GM12878 (cell line): ENCODE measurements at regions not wholly inside any gene's neighbourhood (a gene's known extent, or its start where the extent isn't known, plus 50 kb on each side); places are given as distances from the start of the nearest gene placed in this dataset.
A peak's percentile ranks its signal among the peaks of the same experiment; 100 is the strongest.

Source experiments
- ATF3 ChIP-seq: IDR thresholded peaks from 2 replicates; pipeline ENCODE4 v1.6.1; 2011; ENCODE audit warnings: low read depth, mild to moderate bottlenecking, low read length, moderate library complexity, borderline replicate concordance; ENCODE audit errors: extremely low read depth
- CHD2 ChIP-seq: IDR thresholded peaks from 2 replicates; pipeline ENCODE4 v1.6.1; 2011; ENCODE audit warnings: low read depth, low read length, improper control_type of control experiment, borderline replicate concordance
- E2F8 ChIP-seq: fragments of 450-650 bp; IDR thresholded peaks from 2 replicates; pipeline ENCODE4 v1.6.1; 2018; ENCODE audit warnings: mild to moderate bottlenecking, low read depth, moderate library complexity; ENCODE audit not compliant: partially characterized antibody
- E4F1 ChIP-seq: fragments of 450-650 bp; IDR thresholded peaks from 2 replicates; pipeline ENCODE4 v1.6.1; 2018; ENCODE audit warnings: borderline replicate concordance, mild to moderate bottlenecking; ENCODE audit not compliant: partially characterized antibody
- EED ChIP-seq: sonication (generic); IDR thresholded peaks from 2 replicates; pipeline ENCODE4 v1.6.1; 2016; ENCODE audit warnings: antibody characterized with exemption, low read depth
- ETV6 ChIP-seq, 2 experiments: fragments of 450-650 bp in 1 of 2; IDR thresholded peaks in 1 of 2; conservative IDR thresholded peaks in 1 of 2; 2 replicates each; pipeline ENCODE4 v1.6.1; 2014; ENCODE audit warnings: antibody characterized with exemption in 1 of 2, borderline replicate concordance in 1 of 2, low read depth in 1 of 2, mild to moderate bottlenecking in 1 of 2, moderate library complexity in 1 of 2
- GABPA ChIP-seq: IDR thresholded peaks from 2 replicates; pipeline ENCODE4 v1.6.1; 2014; ENCODE audit warnings: antibody characterized with exemption, low read depth, mild to moderate bottlenecking, inconsistent platforms
- GATAD2B ChIP-seq: fragments of 450-650 bp; conservative IDR thresholded peaks from 2 replicates; pipeline ENCODE4 v1.6.1; 2017; ENCODE audit warnings: low read depth, mild to moderate bottlenecking, moderate library complexity
- JUNB ChIP-seq: IDR thresholded peaks from 2 replicates; pipeline ENCODE4 v1.6.1; 2016; ENCODE audit warnings: antibody characterized with exemption, mild to moderate bottlenecking
- JUND ChIP-seq: IDR thresholded peaks from 2 replicates; pipeline ENCODE4 v1.6.1; 2012; ENCODE audit warnings: low read depth, mild to moderate bottlenecking, low read length, improper control_type of control experiment, moderate library complexity
- MEF2B ChIP-seq: fragments of 450-650 bp; IDR thresholded peaks from 2 replicates; pipeline ENCODE4 v1.6.1; 2018; ENCODE audit warnings: mild to moderate bottlenecking, moderate library complexity; ENCODE audit not compliant: partially characterized antibody, poor library complexity, severe bottlenecking
- MTA2 ChIP-seq: fragments of 450-650 bp; IDR thresholded peaks from 2 replicates; pipeline ENCODE4 v1.6.1; 2016; ENCODE audit warnings: low read depth, mild to moderate bottlenecking, moderate library complexity
- MXI1 ChIP-seq: fragments of 150-350 bp; IDR thresholded peaks from 2 replicates; pipeline ENCODE4 v1.6.1; 2011; ENCODE audit warnings: low read depth, mild to moderate bottlenecking, inconsistent platforms, low read length, improper control_type of control experiment
- NKRF ChIP-seq: fragments of 450-650 bp; conservative IDR thresholded peaks from 2 replicates; pipeline ENCODE4 v1.6.1; 2017; ENCODE audit warnings: mild to moderate bottlenecking, moderate library complexity
- RELA ChIP-seq: fragments of 450-650 bp; IDR thresholded peaks from 2 replicates; pipeline ENCODE4 v1.8.0; 2014; ENCODE audit warnings: borderline replicate concordance; ENCODE audit not compliant: partially characterized antibody
- REST ChIP-seq: IDR thresholded peaks from 2 replicates; pipeline ENCODE4 v1.6.1; 2012; ENCODE audit warnings: mild to moderate bottlenecking, low read depth, low read length
- SMARCA5 ChIP-seq: fragments of 450-650 bp; IDR thresholded peaks from 2 replicates; pipeline ENCODE4 v1.6.1; 2017; ENCODE audit warnings: mild to moderate bottlenecking
- SPI1 ChIP-seq: IDR thresholded peaks from 2 replicates; pipeline ENCODE4 v1.6.1; 2011; ENCODE audit warnings: low read depth, mild to moderate bottlenecking, low read length, moderate library complexity, borderline replicate concordance; ENCODE audit not compliant: insufficient read depth
- TCF7 ChIP-seq: IDR thresholded peaks from 2 replicates; pipeline ENCODE4 v1.6.1; 2014; ENCODE audit warnings: antibody characterized with exemption, borderline replicate concordance

GRCh38 chr15:96042734-96043224 lies 287.7 kb upstream of the NR2F2 start (continued):
- TF ChIP-seq E4F1, result no peak
- peak; percentile 36; the same call in 1 of the 2 replicates for TF ChIP-seq GATAD2B
- no peak for TF ChIP-seq GABPA
- no peak for TF ChIP-seq SMARCA5
- TF ChIP-seq MXI1, result no peak
- no peak for TF ChIP-seq RELA
- TF ChIP-seq CHD2, result no peak
- TF ChIP-seq TCF7, result no peak
- peak; percentile 30; the same call in 1 of the 2 replicates for TF ChIP-seq NKRF
- no peak for TF ChIP-seq ATF3
- peak; percentile 100 for TF ChIP-seq SPI1
- TF ChIP-seq MEF2B, result peak; percentile 51
- no peak for TF ChIP-seq REST
- no peak for TF ChIP-seq E2F8
- TF ChIP-seq JUNB, result no peak
- TF ChIP-seq JUND, result no peak
- TF ChIP-seq EED, result peak; percentile 90
- TF ChIP-seq MTA2, result peak; percentile 92
- peak in 1 of 2 experiments; percentile 60; a peak in 1 of 4 replicates for TF ChIP-seq ETV6 (conservative IDR thresholded peaks at IDR 0.05 in 1 of 2, IDR thresholded peaks at IDR 0.05 in 1 of 2; ENCODE audit: borderline replicate concordance in 1 of 2, low read depth in 1 of 2)
